Naive B cell (primary cell): ENCODE measurements at regions not wholly inside any gene's neighbourhood (a gene's known extent, or its start where the extent isn't known, plus 50 kb on each side); places are given as distances from the start of the nearest gene placed in this dataset.

ENCODE experiments used
- ATAC-seq, 2 donors: fragments of 150-1000 bp; cut with Tn5 transposase; 2 replicates each; pipeline ENCODE4 v1.10.0; 2021; ENCODE audit warnings: low read depth in 2 of 2, mild to moderate bottlenecking in 2 of 2, moderate library complexity in 2 of 2
- DNase-seq: peaks from one replicate; pipeline ENCODE4 v3.0.0; 2022
- H3K27ac Mint-ChIP-seq, 6 donors: one replicate each; pipeline ENCODE4 v1.8.0; 2020 to 2022; ENCODE audit warnings: mild to moderate bottlenecking in 6 of 6, mixed read lengths in 6 of 6, moderate library complexity in 5 of 6, inconsistent platforms in 2 of 6
- H3K27me3 Mint-ChIP-seq, 3 donors: one replicate each; pipeline ENCODE4 v1.8.0; 2021 to 2022; ENCODE audit warnings: mixed read lengths in 3 of 3, mild to moderate bottlenecking in 1 of 3
- H3K36me3 Mint-ChIP-seq, 2 donors: one replicate each; pipeline ENCODE4 v1.8.0; 2020 to 2022; ENCODE audit warnings: mixed read lengths in 2 of 2, inconsistent platforms in 1 of 2, mild to moderate bottlenecking in 1 of 2
- H3K4me1 Mint-ChIP-seq, 3 donors: one replicate each; pipeline ENCODE4 v1.8.0; 2020 to 2022; ENCODE audit warnings: mixed read lengths in 3 of 3, inconsistent platforms in 1 of 3, mild to moderate bottlenecking in 1 of 3, moderate library complexity in 1 of 3
- H3K4me3 Mint-ChIP-seq, 8 donors: one replicate each; pipeline ENCODE4 v1.8.0; 2020 to 2022; ENCODE audit warnings: mild to moderate bottlenecking in 8 of 8, mixed read lengths in 8 of 8, moderate library complexity in 8 of 8, inconsistent platforms in 2 of 8
- H3K9me3 Mint-ChIP-seq, 7 donors: one replicate each; pipeline ENCODE4 v1.8.0; 2020 to 2022; ENCODE audit warnings: mixed read lengths in 7 of 7, mild to moderate bottlenecking in 5 of 7, inconsistent platforms in 2 of 7, moderate library complexity in 1 of 7

DNA sequence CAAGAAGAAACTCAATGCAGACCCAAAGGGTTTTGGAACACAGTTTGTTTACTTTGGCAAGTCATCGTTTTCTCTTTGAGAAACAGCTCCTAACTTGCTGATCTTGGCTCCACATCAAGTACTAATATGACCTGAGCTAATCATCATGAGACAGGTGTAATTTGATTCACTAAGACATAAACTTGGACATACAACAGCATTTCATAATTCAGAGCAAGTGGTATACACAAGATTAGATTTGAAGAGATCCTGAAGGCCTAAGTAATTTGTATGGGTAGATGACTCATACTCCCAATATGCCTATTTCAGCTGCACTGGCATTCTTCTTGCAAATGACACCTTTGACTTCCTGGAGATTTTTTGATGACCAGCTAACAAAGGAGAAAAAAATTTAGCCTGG is 1521.7 kb downstream of the RPA4 start:
- no peaks in the 10 kb centered on the region for H3K4me1 Mint-ChIP-seq
- peaks cover 0 to 10% (median 3%) of the 10 kb centered on the region in 7 donors for H3K9me3 Mint-ChIP-seq
- ATAC-seq (no peak), DNase-seq (no peak)
- no peaks in the 10 kb centered on the region for H3K36me3 Mint-ChIP-seq
- H3K27me3 Mint-ChIP-seq: no peaks in the 10 kb centered on the region
- no peak overlapping the region for H3K4me3 Mint-ChIP-seq
- no peak overlapping the region for H3K27ac Mint-ChIP-seq

- H3K9me3 Mint-ChIP-seq: peaks cover 0 to 10% (median 3%) of the 10 kb centered on the region in 7 donors
- H3K4me1 Mint-ChIP-seq: no peaks in the 10 kb centered on the region
- H3K27ac Mint-ChIP-seq: no peak overlapping the region
- no peaks in the 10 kb centered on the region for H3K27me3 Mint-ChIP-seq
- ATAC-seq (no peak), DNase-seq (no peak)
- H3K36me3 Mint-ChIP-seq: no peaks in the 10 kb centered on the region
- H3K4me3 Mint-ChIP-seq: no peak overlapping the region
Measured at GRCh38 chrX:98407584-98407983, 1523.9 kb downstream of the RPA4 start.

GRCh38 chrX:98409867-98410266 is 1526.2 kb downstream of the RPA4 start:
- no peak overlapping the region for H3K27ac Mint-ChIP-seq
- no peaks in the 10 kb centered on the region for H3K36me3 Mint-ChIP-seq
- H3K4me1 Mint-ChIP-seq: no peaks in the 10 kb centered on the region
- no peaks in the 10 kb centered on the region for H3K27me3 Mint-ChIP-seq
- DNase-seq: no peak
- no peak for ATAC-seq
- H3K4me3 Mint-ChIP-seq: no peak overlapping the region
- H3K9me3 Mint-ChIP-seq: peaks cover 0 to 7% (median 0%) of the 10 kb centered on the region in 7 donors

DNA sequence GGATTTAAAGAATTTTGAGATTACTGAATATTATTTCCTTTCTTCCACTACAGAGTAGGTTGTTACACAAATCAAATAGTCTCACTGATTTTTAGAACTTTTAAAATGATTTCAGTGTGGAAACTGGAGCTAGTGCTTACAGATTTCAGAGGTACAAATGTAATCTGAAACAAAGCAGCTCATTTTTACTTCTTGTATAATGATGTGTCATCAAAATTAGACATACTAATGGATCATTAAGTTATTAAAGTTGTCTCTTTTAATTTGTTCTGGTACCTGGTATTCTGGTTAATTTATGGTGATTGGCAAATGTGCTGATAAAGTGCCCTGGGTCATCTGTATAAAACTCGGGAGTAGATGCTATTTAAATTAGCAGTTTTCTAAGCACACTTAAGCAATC is 1528.3 kb downstream of the RPA4 start:
- Mint-ChIP-seq H3K36me3 (no peaks in the 10 kb centered on the region), H3K9me3 (peaks cover 0 to 4% (median 0%) of the 10 kb centered on the region in 7 donors), H3K27me3 (no peaks in the 10 kb centered on the region), H3K27ac (no peak overlapping the region), H3K4me3 (no peak overlapping the region), H3K4me1 (no peaks in the 10 kb centered on the region)
- no peak for ATAC-seq
- DNase-seq: no peak

DNA sequence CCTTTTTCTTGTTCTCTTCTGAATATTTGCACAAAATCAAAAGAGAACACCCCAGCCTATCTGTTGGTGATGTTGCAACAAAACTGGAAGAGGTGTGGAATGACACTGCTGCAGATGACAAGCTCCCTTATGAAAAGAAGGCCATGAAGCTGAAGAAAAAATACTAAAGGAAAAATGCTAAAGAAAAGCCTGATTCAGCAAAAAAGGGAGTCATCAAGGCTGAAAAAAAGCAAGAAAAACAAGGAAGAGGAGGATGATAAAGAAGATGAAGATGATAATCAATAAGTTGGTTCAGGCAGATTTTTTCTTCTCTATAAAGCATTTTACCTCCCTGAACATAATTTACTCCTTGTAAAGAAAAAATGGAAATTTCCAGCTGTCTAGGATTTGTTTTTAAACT is 1538.8 kb downstream of the RPA4 start:
- Mint-ChIP-seq H3K27me3 (no peaks in the 10 kb centered on the region), H3K36me3 (no peaks in the 10 kb centered on the region), H3K4me3 (no peak overlapping the region), H3K27ac (no peak overlapping the region), H3K4me1 (no peaks in the 10 kb centered on the region), H3K9me3 (peaks cover 0 to 10% (median 3%) of the 10 kb centered on the region in 7 donors)
- ATAC-seq: no peak
- DNase-seq: no peak

GRCh38 chrX:98432413-98432812 is 1548.7 kb downstream of the RPA4 start:
- H3K4me1 Mint-ChIP-seq: no peaks in the 10 kb centered on the region
- no peak overlapping the region for H3K27ac Mint-ChIP-seq
- ATAC-seq (no peak), DNase-seq (no peak)
- H3K27me3 Mint-ChIP-seq: no peaks in the 10 kb centered on the region
- H3K4me3 Mint-ChIP-seq: no peak overlapping the region
- peaks cover 0 to 6% (median 0%) of the 10 kb centered on the region in 7 donors for H3K9me3 Mint-ChIP-seq
- H3K36me3 Mint-ChIP-seq: no peaks in the 10 kb centered on the region

- Mint-ChIP-seq H3K27me3 (no peaks in the 10 kb centered on the region), H3K4me1 (no peaks in the 10 kb centered on the region), H3K36me3 (no peaks in the 10 kb centered on the region), H3K27ac (no peak overlapping the region), H3K9me3 (peaks cover 0 to 5% (median 0%) of the 10 kb centered on the region in 7 donors), H3K4me3 (no peak overlapping the region)
- no peak for ATAC-seq
- no peak for DNase-seq
Measured at GRCh38 chrX:98448524-98448923, 1564.8 kb downstream of the RPA4 start.

DNA sequence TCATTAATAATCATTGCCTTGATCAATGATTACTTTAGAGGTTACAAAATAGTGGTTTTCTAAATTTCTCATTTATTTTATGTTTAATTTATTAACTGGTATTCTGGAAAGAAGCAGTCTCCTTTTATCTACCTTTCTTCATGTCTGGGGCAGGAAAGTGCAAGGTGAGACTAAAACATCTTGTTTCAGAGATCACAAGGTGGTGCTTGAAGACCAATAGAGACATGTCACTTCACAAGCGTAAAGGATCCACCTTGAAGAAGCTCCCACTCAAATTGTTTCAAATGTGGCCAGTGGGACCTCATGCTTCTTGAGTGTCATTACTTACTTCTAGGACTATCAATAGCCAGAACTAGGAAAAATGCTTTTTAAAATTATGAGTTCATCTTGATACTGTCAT is 1568.7 kb downstream of the RPA4 start:
- Mint-ChIP-seq H3K9me3 (peaks cover 0 to 4% (median 1%) of the 10 kb centered on the region in 7 donors), H3K4me3 (no peak overlapping the region), H3K36me3 (no peaks in the 10 kb centered on the region), H3K27me3 (no peaks in the 10 kb centered on the region), H3K27ac (no peak overlapping the region), H3K4me1 (no peaks in the 10 kb centered on the region)
- DNase-seq (no peak), ATAC-seq (no peak)

GRCh38 chrX:98459669-98460068 is 1576.0 kb downstream of the RPA4 start:
- H3K27ac Mint-ChIP-seq: no peak overlapping the region
- H3K36me3 Mint-ChIP-seq: no peaks in the 10 kb centered on the region
- DNase-seq: no peak
- peaks cover 0 to 4% (median 1%) of the 10 kb centered on the region in 7 donors for H3K9me3 Mint-ChIP-seq
- no peaks in the 10 kb centered on the region for H3K27me3 Mint-ChIP-seq
- H3K4me3 Mint-ChIP-seq: no peak overlapping the region
- no peaks in the 10 kb centered on the region for H3K4me1 Mint-ChIP-seq
- no peak for ATAC-seq

DNA sequence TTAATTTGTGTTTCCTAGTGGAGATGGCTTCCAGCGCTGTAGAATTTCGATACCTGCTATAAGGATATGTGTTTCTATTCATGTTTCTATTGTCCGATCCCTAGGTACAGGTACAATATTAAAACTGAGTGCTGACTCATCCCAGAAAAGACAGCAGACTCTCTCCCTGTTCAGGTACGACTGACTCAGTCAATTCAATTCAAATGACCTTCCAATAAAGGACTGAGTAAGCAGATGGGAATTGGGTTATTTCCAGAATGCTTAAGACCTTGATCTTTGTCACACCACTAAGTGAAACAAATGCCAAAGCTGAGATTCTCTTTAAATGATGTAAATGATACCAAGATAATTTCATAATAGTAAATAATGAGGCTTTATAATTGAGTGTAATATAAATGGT is 1596.9 kb downstream of the RPA4 start:
- Mint-ChIP-seq H3K9me3 (peaks cover 0 to 11% (median 0%) of the 10 kb centered on the region in 7 donors), H3K4me3 (no peak overlapping the region), H3K4me1 (no peaks in the 10 kb centered on the region), H3K27ac (no peak overlapping the region), H3K36me3 (no peaks in the 10 kb centered on the region), H3K27me3 (no peaks in the 10 kb centered on the region)
- no peak for ATAC-seq
- DNase-seq: no peak

DNA sequence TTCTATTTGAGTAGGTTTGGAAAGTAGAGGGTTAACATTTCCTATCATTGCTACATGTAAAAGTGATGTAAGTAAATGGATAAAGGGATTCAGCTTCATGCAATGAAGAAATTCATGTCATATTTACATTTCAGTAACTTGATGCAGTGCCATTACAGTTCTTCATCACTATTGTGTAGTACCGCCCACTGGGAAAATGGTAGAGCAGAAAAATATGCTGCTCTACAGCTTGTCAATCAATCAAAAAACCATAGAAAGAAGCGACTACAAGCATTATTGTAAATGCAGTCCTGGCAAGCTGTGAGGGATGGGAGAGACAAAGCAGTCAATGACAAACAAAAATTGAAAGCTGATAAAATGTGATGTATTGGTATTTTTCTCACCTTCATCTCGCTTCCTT is 1597.9 kb downstream of the RPA4 start:
- Mint-ChIP-seq H3K27ac (no peak overlapping the region), H3K4me3 (no peak overlapping the region), H3K9me3 (peaks cover 0 to 6% (median 0%) of the 10 kb centered on the region in 7 donors), H3K36me3 (no peaks in the 10 kb centered on the region), H3K4me1 (no peaks in the 10 kb centered on the region), H3K27me3 (no peaks in the 10 kb centered on the region)
- no peak for DNase-seq
- no peak for ATAC-seq

DNA sequence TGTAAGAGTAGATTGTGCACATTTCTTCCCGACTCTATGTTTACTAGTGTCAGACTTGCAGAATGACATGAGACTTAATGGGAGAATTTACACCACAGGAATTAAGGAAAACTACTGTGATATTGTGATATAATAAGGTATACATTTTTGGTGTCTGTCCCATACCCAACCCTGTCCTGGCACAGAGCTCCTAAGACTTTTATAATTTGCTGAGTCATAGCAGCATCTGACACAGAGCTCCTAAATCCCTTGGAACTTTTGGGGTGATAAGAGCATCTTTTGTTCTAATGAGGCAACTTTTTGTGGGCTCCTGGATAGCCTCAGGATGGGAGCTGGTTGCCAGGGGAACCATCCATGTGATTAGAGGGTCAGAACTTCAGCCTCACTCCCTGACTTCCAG is 1607.0 kb downstream of the RPA4 start:
- H3K4me1 Mint-ChIP-seq: no peaks in the 10 kb centered on the region
- peaks cover 0 to 7% (median 5%) of the 10 kb centered on the region in 7 donors for H3K9me3 Mint-ChIP-seq
- no peak overlapping the region for H3K27ac Mint-ChIP-seq
- DNase-seq (no peak), ATAC-seq (no peak)
- H3K4me3 Mint-ChIP-seq: no peak overlapping the region
- H3K36me3 Mint-ChIP-seq: no peaks in the 10 kb centered on the region
- no peaks in the 10 kb centered on the region for H3K27me3 Mint-ChIP-seq

DNA sequence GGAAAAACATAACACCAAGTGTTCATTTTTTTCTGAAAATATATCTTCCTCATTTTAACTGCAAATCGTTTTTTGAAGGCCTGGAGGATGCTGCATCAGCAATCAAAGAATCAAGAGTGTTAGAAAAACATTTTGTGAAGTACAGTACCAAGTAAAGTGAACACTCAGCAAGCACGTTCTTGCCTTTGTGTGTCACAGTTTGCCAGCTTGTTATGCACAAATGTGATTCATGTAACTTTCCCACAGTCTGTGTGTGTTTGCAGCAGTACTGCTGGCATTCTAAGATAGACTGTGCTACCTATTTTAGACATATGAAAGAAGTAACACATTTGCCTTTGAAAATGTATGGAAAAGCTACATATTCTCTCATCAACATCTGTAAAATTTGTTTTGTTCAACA is 1617.7 kb downstream of the RPA4 start:
- no peak for ATAC-seq
- Mint-ChIP-seq H3K36me3 (no peaks in the 10 kb centered on the region), H3K27ac (no peak overlapping the region), H3K4me1 (no peaks in the 10 kb centered on the region), H3K27me3 (no peaks in the 10 kb centered on the region), H3K4me3 (no peak overlapping the region), H3K9me3 (peaks cover 0 to 5% (median 0%) of the 10 kb centered on the region in 7 donors)
- no peak for DNase-seq

DNA sequence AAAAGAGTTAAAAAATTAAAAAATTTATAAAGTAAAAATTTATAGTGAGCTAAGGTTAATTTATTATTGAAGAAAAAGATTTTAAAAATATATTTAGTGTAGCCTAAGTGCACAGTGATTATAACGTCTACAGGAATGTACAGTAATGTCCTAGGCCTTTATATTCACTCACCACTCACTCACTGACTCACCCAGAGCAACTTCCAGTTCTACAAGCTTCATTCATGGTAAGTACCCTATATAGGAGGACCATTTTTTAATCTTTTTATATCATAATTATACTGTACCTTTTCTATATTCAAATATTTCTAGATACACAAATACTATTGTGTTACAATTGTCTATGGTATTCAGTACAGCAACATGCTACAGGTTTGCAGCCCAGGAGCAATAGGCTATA is 1623.2 kb downstream of the RPA4 start:
- ATAC-seq (no peak), DNase-seq (no peak)
- Mint-ChIP-seq H3K27ac (no peak overlapping the region), H3K4me3 (no peak overlapping the region), H3K27me3 (no peaks in the 10 kb centered on the region), H3K36me3 (no peaks in the 10 kb centered on the region), H3K9me3 (peaks cover 0 to 4% (median 0%) of the 10 kb centered on the region in 7 donors), H3K4me1 (no peaks in the 10 kb centered on the region)

- no peak overlapping the region for H3K4me3 Mint-ChIP-seq
- H3K9me3 Mint-ChIP-seq: peaks cover 0 to 7% (median 0%) of the 10 kb centered on the region in 7 donors
- ATAC-seq (no peak), DNase-seq (no peak)
- H3K4me1 Mint-ChIP-seq: no peaks in the 10 kb centered on the region
- no peak overlapping the region for H3K27ac Mint-ChIP-seq
- no peaks in the 10 kb centered on the region for H3K27me3 Mint-ChIP-seq
- H3K36me3 Mint-ChIP-seq: no peaks in the 10 kb centered on the region
Measured at GRCh38 chrX:98514032-98514431, 1630.3 kb downstream of the RPA4 start.
